GM21825 (cell line): ENCODE measurements at regions not wholly inside any gene's neighbourhood (a gene's known extent, or its start where the extent isn't known, plus 50 kb on each side); places are given as distances from the start of the nearest gene placed in this dataset.
"Not testable (repeated sequence)": the region's sequence is repeated elsewhere in the genome, so short reads cannot be mapped to it uniquely, and the experiment has no call there.

Experiments used
- ATAC-seq: cut with Tn5 transposase; IDR thresholded peaks from one replicate; pipeline ENCODE4 v1.9.1; 2021; ENCODE audit warnings: mild to moderate bottlenecking, moderate library complexity; ENCODE audit not compliant: unreplicated experiment

DNA sequence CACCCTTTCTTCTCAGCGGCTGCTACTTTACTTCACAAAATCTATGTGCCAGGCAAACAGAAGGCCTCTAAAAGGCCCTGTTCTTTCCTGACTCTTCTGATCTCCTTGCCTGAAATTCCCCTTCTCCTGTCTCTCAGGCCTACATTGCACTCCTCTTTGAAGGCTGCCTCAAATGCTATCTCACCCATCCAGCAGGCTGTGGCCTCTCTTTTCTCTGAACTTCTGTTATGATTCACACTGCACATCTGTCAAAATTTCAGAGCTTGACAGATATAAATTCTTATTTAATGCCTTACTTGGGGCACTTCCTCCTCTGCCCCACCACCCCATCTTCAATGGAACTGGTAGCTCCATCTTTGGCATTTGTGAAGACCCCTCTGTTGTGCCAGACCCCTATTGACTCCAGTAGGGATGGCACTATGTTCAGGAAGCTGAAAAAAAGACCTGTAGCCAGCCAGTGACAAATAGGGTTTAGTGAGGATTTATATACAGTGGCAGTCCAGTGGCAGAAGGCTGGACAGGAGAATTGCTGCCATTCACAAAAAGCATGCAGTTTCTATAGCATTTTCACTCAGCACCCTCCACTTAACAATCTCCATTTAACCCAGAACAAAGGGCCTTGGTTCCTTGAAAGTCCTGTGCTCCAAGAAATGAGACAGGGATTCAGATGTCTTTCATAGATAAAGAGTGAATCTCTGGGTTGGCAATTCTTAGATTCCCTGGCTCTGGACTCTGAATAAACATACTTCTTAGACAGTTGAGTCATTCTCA lies 415.8 kb upstream of the GRM7 start:
- ATAC-seq: no peak

DNA sequence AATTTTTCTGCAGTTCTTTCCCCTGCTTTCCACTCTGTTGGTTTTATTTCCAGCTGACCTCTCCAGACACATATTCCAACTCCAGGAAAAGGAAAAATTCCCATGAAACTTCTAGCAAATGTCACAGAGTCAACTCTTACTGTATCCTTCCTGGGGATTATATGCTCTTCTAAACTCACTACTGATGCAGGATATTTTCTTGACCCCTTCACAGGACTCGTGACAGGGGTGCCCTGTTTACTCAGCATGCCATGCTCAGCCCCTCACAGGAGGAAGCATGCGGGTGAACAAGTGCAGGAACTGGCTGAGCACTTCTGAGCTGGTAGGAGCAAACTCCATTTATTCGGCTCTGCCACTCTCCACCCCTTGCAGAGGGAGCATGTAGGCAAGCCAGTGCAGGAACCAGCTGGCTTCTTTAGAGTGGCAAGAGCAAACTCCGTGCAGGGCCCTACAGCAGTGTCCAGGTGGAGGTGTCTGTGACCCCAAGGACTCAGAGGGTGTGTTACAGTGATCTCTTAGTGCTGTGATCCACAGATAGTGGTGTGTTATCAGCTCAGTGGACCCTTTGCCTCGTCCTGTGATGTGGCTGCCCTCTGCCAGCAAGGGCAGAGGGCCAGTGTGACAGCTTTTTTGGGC lies 413.6 kb upstream of the GRM7 start:
- ATAC-seq: no peak

DNA sequence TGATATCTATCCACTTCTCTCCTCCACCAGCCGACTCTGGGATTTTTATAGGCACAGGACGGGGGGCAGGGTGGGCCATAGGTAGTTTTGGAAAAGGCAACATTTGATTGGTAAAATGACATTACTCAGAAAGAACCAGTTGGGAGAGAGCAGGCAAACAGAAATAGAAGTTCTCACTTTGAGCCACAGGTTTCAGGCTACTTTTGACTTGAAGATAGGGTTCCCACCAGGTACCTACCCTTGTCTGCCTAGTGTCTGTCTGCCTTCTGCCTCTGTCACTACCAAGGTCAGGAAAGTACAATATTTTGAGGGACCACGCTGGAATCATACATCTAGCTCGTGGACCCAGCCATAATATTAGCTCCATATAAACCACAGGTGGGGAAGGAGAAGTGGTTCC lies 412.9 kb upstream of the GRM7 start:
- ATAC-seq: no peak

DNA sequence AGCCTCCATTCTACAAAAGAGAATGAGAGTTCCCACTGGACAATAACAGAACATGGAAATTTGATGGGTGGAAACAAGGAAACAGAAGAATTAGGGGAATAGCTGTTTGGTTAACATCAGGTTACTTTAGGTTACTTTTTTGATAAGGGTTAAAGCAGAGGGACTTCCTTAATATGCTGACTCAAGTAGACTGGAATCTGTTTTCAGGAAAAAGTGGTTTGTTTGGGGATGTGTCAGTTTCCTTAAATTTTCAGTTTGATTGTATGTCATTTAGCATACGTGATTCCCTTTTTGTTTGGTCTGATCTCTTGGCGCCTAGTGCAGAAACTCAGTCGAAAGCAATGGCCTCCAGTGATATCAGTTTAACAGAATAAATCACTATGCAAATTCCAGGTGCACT lies 411.8 kb upstream of the GRM7 start:
- ATAC-seq: no peak

DNA sequence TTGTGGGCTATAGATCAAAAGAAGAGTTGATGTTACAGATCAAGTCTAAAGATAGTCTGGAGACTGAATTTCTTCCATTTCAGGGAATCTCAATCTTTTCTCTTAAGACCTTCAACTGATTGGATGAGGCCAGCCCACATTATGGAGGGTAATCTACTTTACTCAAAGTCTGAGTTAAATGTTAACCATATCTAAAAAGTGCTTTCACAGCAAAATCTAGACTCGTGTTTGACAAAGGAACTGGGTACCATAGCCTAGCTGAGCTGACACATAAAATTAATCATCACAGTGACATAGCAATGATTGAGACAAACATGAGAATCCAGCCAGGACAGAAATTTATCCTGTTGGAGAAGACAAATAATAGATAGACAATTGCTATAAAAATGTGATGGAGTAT lies 407.9 kb upstream of the GRM7 start:
- no peak for ATAC-seq

DNA sequence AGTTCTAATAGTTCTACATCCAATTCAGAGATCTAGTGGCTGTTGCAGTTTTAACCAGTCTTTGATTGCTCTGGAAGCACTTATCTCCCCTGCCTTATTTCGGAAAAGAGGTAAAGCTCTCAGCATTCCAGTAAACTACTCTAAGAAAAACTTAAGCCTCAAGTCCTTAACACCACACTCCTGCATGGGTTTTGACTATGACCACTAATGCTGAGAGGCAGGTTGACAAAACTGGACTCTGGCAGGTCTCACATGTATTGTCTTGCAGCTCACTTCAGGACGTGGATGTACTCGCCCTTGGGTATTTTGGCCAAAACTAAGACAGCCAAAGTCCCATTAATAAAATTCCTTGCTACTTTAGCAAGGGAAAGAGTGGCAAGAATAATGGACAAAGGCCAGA lies 405.9 kb upstream of the GRM7 start:
- no peak for ATAC-seq

DNA sequence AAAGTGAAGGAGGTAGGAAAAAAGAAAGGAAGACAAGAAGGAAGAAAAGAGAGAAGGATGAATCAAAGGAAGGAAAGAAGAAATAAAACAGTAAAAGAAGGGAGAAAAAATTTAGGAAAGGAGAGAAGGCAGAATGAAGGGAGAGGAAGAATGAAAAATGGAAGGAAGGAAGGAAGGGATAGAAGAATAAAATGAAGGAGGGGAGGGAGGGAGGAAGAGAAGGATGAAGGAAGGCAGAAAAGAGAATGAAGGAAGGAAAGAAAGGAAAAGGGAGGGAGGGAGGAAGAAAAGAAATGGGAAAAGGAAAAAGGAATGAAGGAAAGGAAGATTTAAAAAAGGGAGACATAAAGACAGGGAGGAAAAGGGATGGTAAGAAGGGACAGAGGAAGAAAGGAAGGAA lies 393.7 kb upstream of the GRM7 start:
- no peak for ATAC-seq

DNA sequence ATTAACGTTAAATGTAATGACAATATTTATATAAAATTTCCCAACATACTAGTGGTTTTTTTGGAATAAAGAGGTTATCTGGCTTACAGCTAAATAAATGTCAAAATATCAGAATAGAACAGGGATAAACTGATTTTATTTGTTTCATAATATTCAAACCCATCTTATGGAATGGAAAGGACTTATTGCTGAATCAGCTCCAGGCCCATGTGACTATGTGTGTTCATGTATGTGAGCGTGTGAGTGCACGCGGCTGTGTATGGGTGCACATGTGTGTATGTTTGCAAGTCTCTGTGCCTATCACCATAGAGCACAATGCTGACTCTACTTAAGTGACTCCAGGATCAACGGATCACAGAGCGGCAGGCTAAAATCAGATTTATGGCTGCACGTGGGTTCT lies 392.3 kb upstream of the GRM7 start:
- ATAC-seq: no peak

DNA sequence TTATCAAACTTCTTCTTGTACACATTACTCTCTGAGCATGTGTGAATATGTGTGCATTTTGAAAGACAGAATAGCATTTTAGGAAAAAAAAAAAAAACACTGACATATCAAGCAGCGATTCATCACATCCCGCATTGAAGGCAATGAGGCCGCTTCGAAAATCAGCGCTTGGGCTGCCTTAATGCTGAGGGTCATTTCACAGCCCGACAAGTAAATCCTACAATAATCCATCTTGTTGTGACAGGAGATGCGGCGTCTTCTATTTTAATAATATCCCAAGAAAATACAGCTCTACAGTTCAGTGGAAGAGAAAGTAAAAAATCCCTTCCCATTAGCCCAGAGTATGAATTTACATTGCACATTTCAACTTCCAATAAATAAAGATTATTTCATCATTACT lies 389.2 kb upstream of the GRM7 start:
- ATAC-seq: no peak

DNA sequence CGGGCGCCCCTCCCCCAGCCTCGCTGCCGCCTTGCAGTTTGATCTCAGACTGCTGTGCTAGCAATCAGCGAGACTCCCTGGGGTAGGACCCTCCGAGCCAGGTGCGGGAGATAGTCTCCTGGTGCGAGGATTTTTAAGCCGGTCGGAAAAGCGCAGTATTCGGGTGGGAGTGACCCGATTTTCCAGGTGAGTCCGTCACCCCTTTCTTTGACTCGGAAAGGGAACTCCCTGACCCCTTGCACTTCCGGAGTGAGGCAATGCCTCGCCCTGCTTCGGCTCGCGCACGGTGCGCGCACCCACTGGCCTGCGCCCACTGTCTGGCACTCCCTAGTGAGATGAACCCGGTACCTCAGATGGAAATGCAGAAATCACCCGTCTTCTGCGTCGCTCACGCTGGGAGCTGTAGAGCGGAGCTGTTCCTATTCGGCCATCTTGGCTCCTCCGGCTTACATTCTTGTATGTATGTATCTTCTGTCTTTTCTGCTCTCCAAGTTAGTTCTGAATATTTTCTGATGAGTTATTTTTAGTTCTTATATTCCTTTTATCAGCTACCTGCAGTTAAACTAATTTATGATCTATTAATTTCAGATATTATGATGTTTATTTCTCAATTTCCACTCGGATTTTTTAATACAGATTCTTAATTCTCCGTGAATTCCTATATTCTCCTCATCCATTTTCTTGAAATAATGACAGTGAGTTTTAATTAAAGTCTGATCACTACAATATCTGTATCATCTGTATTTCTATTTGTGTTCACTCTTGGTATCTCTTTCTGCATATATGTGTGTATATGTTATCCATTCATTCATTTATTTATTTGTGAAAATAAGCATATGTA lies 370.2 kb upstream of the GRM7 start:
- not testable (repeated sequence) for ATAC-seq

DNA sequence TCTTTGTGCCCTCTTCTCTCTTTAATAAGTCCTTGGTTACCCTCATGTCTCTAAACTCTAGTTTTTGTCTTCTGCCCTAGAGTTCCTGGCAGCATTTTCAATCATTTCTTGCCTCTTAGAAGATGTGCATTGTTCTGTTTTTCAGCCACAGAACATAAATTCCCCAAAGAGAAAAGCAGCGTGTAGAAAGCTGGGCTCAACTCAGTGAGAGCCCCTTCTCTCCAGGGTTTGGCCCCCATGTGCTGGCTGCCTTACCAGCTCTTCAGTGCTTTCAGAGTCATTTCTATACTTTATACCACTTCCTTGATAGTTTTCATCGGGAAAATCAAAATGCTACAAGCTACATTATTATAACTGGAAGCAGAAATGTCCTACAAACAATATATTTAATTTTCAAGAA lies 369.1 kb upstream of the GRM7 start:
- ATAC-seq: no peak

DNA sequence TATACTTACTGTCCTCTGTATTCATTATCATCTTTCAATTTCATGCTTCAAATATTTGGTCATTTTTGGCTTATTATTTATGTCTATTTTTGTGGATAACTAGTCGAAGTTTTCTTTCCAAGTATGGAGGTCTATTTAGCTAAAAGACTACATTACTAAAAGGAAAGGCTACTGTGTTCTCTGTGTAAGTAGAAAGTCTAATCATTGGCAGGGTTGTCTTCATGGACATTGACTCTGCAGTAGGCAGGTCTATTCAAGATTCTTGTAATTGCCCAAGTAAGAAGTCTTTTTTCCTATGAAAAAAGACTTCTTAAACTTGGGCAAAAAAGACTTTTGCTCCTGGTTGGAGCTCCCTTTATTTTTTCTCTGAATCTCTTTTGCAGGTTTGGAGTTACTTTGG lies 368.6 kb upstream of the GRM7 start:
- ATAC-seq: no peak

DNA sequence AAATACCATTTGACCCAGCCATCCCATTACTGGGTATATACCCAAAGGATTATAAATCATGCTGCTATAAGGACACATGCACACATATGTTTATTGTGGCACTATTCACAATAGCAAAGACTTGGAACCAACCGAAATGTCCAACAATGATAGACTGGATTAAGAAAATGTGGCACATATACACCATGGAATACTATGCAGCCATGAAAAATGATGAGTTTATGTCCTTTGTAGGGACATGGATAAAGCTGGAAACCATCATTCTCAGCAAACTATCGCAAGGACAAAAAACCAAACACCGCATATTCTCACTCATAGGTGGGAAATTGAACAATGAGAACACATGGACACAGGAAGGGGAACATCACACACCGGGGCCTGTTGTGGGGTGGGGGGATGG lies 362.0 kb upstream of the GRM7 start:
- ATAC-seq: not testable (repeated sequence)

DNA sequence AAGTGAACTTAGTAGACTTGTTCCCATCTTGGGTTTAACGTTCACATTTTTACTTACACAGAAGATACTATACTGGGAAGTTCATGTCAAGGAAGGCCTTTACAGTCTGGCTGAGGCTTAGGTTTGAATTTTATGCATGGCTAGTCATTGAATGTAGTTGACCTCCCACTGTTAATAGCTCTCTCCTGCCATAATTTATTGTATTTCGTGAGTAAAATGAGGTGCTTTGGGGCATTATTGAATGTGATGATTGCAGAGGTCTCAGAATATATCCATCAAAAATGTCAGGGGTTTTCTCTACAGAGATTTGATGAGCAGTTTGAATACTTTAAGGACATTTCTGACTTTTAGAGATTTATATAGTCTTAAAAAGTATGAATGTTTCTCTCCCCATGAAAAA lies 356.6 kb upstream of the GRM7 start:
- no peak for ATAC-seq

DNA sequence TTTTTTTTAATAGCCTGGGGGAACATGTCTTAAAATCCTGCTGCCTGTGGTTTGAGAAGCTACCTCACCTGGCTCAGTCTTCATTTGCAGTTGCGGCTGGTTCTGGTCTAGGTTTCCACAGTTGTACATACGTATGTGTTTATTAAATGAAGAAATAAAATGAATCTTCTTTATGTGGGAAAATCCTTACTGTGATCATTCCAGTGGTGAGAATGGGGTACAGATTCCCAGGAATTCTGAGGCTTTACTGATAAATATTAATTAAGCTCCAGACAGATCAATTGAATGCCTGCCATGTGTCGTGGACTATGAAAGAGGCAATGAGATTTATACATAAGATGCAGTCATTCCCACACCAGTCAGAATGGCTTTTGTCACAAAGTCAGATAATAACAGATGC lies 356.1 kb upstream of the GRM7 start:
- no peak for ATAC-seq

DNA sequence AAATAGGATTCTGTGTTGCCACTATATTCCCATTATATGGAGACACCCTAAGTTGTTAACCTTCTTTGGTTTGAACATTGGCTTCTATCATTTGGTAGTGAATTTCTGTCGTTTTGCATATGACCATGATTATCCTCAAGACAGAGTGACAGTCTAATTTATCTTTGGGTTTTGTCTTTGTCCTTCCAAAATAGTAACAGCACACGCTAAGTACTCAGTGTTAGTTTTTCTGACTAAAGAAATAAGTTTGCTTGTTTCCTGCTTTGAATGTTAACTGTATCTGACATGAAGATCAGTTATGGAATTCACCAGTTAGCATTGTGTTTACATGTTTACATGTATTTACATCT lies 352.5 kb upstream of the GRM7 start:
- no peak for ATAC-seq

DNA sequence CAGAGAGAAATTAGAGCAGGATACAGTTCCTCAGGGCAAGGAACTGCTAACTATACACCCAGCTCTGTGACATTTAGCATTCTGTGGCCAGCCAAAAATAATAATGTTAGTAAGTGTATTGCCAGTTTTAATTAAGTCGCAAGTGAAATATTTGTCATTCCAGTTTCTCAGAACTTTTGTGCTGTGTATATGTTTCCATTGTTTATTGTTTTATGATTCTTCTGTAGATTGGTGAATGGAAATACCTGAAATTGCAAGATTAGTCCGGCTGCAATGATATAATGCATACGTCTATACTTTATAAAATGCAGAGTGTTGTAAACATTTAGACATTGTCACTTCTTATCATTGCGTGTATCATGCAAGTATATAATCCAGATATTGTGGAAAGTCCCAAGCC lies 351.3 kb upstream of the GRM7 start:
- ATAC-seq: no peak

DNA sequence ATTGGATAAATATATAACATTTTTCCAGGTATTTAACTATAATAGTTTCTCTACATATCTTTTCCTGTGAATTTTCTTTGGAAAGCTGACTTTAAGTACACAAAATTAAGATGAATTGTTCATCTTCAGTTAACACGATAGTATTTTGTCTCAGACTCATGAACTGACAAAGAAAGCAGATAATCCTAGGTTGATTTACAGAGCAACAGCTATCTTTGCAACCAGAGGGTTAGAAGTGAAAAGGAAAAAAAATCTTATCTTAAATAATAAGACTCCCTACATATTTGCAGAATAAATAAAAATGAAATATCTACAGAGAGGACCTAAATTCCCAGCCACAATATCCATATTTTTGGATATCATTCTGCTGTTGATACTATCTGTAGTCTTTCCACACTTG lies 350.2 kb upstream of the GRM7 start:
- ATAC-seq: no peak

DNA sequence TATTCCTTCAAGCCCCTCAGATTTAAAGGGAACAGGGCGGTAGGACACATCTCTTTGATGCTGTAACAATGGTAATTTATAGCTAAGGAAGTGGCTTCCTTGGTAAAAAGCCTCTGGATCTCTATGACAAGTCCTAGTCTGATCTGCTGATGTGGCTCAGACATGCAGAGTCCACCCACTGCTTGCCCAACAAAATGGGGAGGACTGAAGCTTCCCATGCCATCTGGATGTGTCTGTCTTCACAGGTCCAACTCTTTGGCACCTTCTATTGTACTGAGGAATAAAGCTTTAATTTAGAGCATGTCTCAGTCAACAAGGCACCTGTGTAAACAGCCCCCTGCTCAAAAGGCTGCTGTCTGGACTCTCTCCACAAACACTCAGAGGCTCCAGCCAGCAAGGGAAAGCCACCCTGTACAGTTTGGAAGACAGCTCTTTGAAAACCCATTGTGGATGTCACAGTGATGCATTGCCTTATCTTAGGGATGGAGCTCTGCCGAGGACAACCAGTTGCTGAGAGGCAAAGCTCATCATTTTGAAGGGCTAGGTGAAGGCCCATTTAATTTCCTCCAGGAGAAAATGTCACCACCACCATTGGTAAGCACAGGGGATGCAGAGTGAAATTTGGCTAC lies 348.6 kb upstream of the GRM7 start:
- ATAC-seq: no peak

DNA sequence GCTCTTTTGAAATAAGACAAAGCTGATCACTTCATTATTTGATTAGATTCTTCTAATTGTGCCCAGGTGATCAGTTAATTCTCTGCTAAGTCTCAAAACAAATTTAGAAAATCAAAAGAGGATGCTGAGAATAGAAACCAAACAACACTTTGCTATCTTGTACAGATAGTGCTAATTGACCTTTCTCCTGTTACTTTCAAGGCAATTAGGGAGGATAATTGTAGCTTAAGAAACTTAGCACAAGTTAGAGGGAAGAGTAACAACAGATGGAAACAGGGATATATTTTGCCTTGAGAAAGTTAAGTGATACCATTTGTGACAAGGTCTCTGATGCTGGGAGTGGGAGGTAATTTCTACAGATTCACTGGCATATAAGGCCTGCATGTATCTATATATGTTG lies 344.8 kb upstream of the GRM7 start:
- ATAC-seq: no peak

DNA sequence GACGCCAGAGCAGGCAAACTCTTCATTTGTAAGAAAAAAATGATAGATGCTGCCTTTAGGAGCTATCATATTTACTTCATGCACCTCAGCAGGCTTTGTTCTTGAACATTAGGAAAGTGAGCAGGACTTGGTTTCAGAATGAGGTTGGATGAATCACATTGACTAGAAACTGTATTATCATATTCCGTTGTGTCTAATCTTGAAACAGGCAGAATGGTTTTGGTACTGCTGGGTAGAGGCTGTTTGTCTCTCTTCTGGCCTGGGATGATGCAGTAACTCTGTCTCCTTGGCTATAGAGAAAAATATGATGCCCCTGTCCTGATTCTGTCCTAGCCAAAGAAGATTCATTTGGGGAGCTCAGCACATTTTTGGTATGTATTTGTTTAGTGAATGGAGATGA lies 344.2 kb upstream of the GRM7 start:
- ATAC-seq: no peak
